ENCODE measurements at regions not wholly inside any gene's neighbourhood (a gene's known extent, or its start where the extent isn't known, plus 50 kb on each side); places are given as distances from the start of the nearest gene placed in this dataset.

- no peak for TF ChIP-seq GATA2 (IDR thresholded peaks at IDR 0.05; ENCODE audit: low read depth, low read length)
- no peak for TF ChIP-seq GATA3 (IDR thresholded peaks at IDR 0.05; ENCODE audit: low read depth, low read length)
Measured at GRCh38 chr12:92987846-92988621, 58.9 kb upstream of the EEA1 start.

Measured in SH-SY5Y (cell line).